HT-29 (cell line): ENCODE measurements at regions not wholly inside any gene's neighbourhood (a gene's known extent, or its start where the extent isn't known, plus 50 kb on each side); places are given as distances from the start of the nearest gene placed in this dataset.
"Not testable (repeated sequence)": the region's sequence is repeated elsewhere in the genome, so short reads cannot be mapped to it uniquely, and the experiment has no call there.

ENCODE experiments used
- DNase-seq: peaks from one replicate; pipeline ENCODE4 v3.0.0-alpha.2; 2015; ENCODE audit warnings: low spot score

DNA sequence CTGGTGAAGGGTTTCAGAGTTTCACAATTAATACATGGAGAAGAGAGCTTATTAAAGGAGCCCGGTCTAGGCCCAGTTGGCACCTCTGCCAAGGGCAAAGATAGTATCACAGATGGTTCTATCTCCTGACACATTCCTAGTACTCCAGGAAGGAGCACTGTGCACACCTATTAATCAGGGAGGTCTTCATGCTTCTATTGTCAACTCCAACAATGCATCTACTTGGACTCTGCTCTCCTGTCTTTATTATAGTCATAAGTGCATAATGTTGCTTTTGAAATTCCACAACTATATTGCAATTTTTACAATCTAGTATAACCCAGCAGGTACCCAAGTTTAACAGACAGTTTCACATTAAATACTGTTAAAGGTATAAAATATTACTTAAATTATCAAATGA, 174.5 kb upstream of the TSC22D1 start:
- no peak for DNase-seq

DNA sequence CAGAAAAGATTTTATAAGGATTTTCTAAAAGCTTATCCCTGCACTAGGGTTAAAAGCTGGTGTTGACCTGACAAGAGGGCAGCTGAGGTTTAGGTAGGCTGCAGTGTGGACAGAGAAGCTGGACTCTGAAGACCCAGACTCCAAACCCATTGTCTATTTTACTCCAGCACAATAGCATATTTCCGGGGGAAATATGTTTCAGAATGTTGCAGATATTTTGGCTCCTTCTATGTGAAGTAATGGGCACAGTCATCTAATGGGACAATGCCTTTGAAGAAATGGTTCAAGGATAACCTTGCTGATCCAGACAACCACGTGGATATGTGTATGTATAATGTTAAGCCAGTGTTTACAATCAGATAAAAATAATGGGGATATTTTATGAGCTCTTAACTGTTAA, 173.8 kb upstream of the TSC22D1 start:
- no peak for DNase-seq

DNA sequence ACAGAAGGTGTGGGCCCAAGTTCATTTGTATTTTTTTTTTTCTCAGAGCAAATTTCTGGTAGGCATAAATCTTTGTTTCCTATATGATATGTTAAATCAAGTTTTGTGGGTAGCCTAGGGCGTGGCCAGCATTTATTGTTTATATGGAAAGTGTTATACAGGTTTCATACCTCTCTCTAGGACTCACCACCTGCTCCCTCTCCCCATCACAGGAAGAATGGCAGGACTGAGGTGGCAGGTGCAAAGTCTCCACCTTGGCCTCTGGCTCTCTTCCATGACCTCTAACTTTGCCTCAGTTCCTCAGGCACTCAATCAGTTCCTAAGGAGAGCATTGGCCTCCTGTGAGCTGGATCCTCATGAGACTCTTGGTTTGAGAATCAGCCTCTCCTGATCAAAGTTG, 172.3 kb upstream of the TSC22D1 start:
- DNase-seq = no peak

DNA sequence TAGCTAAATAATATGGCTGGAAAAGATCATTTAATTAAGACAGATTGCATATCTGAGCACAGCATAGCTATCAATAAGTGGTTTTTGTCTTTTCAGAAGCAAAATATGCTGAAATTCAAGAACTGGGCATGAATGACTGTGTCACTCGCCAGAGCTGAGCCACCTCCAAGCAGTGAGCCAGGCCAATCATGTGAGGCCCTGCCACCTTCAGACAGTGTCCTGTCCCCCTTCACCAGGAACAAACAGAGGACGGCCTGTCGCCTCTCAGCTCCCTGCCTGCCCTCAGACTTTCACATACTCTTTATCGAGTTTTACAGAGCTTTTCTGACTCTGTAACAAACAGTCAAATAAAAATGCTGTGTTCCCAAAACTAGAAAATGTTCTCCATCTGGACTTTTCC, 171.0 kb upstream of the TSC22D1 start:
- no peak for DNase-seq

DNA sequence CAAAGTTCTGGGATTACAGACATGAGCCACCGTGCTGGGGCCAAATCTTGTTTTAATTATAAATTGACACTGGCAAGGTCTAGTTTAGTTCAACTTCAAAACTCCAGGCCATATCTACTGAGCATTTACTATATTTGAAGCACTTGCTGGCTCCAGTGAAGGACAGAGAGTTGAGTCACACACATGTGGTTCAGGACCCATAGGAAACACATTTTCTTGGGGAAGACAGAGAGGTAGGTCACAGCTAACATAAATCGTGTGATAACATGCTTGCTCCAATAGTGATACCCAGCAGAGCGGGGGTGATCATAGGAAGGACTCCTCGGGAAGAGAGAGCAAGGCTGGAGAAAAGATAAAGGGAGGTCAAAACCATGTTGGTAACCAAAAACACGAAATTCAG, 170.6 kb upstream of the TSC22D1 start:
- no peak for DNase-seq

DNA sequence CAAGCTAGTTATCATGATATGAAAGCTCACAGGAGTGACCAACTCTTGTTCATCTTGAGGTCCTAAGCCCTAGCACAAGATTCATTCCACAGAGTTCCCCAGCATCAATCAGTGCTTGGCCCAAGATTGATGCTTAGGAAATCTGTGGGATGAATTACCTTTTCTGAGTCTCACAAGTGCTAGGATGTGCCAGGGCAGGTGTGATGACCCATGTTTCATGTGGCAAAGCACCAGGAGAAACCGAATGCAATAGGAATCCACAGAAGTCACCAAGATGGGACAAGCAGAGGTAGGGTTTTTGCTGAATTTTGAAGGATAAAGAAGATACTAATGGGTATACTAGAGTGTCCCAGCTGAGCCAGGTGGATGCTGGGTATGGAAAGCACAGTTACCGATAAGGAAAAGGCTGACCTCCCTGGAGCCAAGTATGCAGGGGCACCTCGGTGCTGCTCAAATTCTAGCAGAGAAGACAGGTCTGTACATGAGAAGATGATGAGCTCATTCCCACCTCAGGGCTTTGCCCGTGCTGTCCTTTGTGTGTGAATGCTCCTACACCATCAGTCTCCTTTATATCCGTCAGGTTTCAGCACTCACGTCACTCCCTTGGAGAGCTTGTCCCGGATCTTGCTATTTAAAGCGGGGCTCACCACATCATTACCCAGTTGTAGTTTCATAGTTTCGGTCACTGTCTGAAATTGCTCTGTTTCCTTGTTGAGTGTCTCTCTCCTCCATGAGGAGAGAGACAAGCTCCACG, 168.9 kb upstream of the TSC22D1 start:
- no peak for DNase-seq

- no peak for DNase-seq
Observed at GRCh38 chr13:44739539-44739938, 163.4 kb upstream of the TSC22D1 start.

DNA sequence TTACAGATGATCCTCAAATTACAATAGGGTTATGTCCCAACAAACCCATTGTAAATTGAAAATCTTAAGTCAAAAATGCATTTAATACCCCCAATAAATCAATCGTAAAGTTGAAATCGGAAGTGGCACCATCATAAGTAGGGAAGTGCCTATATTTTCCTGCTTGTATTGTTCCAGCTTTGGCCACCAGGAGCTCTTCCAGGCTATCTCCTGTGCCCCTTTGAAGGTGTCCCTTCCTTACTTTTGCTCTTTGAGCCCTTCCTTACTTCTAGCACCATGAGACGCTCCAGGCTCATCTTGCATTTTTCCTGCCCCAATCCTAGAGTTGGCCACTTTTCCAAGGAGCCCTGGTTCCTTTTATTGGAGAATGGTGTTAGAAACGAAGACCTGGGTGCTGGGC, 163.0 kb upstream of the TSC22D1 start:
- DNase-seq = peak; percentile 23

DNA sequence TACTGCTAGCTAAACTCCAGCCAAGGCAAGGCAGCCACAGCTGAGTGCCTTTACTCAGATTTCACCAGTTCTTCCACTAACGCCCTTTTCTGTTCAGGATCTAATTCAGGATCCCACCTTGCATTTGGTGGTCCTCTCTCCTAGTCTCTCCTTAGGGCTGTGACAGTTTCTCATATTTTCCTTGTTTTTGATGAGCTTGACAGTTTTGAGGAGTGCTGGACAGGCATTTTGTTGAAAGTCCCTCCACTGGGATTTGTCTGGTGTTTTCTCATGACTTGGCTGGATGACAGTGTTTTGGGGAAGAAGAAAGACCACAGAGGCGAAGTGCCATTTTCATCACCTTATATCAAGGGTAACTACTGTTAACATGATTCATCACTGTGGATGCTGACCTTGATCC, 162.3 kb upstream of the TSC22D1 start:
- DNase-seq = no peak

DNA sequence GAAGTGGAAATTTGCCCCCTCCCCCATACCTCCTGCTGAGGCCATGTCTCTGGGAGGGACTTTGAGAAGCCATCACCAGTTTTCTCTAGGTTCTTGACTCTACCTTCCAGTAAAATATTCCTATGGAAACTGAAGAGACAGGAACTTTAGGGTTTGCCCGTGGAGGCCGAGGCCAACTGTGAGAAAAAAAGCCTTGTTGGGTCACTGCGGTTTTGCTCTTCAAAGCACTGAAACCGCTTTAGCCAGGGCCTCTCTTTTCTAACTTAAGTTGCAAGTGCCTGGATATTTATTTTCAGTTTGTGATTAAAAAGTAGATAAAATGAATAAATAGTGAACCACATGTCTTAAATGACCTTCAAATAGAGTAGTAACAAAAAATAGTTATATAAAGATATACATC, 159.7 kb upstream of the TSC22D1 start:
- DNase-seq = no peak

GRCh38 chr13:44734201-44734707, 158.1 kb upstream of the TSC22D1 start:
- DNase-seq = no peak

DNA sequence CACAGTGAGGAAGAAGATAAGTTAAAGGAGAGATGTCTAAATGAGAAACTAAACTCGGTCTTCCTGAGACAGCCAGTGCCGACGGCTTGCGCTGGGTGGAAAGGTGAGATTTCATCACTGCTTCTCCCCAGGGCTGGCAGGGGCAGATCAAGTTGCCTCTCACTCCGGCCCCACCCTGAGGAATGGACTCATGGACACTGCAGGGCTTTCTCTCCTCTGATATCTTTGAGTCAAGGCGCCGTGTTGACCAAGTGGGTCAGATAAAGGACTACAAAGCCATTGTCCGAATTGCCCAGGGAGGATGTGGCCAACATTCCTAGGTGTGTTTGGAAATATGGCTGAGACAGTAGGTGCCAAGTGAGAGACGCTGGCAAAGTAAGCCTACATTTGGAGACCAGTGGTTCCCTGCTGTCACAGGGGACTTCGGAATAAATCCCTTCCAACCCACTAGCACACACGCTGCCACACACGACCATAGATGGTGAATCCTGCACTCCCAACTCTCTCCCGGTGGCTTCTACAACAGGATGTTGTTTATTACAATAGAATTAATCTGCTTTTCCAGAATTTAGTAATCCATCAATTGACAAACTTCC, 156.5 kb upstream of the TSC22D1 start:
- no peak for DNase-seq

- no peak for DNase-seq
Observed at GRCh38 chr13:44730851-44731250, 154.7 kb upstream of the TSC22D1 start.

DNA sequence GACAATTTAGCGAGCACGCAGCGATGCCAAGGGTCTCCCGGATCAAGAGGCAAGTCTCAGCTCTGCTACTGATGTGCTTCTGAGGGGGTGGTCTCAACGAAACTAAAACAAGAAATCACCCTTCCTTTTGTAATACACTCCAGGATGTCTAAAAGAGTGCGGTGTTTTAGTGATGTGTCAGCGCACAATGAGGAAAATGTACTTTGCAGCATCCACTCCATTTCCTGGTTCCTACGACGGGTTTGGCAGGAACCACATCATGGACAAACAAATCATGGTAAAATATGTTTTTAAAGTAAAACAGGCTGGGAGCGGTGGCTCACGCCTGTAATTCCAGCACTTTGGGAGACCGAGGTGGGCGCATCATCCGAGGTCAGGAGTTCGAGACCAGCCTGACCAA, 154.0 kb upstream of the TSC22D1 start:
- no peak for DNase-seq

DNA sequence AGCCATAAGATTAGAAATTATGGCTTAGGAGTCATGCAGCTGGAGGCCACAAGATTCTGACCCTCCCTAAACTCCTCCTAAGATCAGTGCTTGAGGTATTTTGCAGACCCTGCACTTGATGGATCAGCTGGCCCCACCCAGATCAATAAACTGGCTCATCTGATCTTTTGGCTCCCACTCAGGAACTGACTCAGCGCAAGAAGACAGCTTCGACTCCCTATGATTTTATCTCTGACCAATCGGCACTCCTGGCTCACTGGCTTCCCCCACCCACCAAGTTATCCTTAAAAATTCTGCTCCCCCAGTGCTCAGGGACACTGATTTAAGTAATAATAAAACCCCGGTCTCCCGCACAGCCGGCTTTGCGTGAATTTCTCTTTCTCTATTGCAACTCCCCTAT, 151.5 kb upstream of the TSC22D1 start:
- DNase-seq = not testable (repeated sequence)

GRCh38 chr13:44726778-44727177, 150.6 kb upstream of the TSC22D1 start:
- DNase-seq = no peak

GRCh38 chr13:44726214-44726613, 150.1 kb upstream of the TSC22D1 start:
- no peak for DNase-seq

GRCh38 chr13:44719857-44720671, 143.9 kb upstream of the TSC22D1 start:
- no peak for DNase-seq

DNA sequence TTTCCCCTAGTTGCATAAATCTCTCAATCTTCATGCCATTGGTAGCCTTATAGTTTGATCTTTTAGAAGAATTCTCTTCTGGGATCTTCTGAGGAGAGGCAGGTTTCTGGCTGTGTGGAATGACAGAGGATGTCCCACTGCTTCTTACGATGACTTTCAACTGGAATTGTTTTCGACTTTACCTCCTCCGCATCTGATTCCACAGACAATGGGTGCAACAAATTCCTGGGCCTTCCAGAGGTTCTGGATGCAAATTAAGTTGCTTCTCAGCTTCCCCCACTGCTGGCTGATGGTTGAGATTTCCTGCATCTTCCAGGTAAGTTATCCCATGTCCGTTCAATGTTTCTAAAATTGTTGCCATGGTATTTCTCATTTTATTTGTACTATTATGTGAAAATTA, 142.3 kb upstream of the TSC22D1 start:
- no peak for DNase-seq

- DNase-seq = no peak
Observed at GRCh38 chr13:44715287-44716230, 139.4 kb upstream of the TSC22D1 start.

DNA sequence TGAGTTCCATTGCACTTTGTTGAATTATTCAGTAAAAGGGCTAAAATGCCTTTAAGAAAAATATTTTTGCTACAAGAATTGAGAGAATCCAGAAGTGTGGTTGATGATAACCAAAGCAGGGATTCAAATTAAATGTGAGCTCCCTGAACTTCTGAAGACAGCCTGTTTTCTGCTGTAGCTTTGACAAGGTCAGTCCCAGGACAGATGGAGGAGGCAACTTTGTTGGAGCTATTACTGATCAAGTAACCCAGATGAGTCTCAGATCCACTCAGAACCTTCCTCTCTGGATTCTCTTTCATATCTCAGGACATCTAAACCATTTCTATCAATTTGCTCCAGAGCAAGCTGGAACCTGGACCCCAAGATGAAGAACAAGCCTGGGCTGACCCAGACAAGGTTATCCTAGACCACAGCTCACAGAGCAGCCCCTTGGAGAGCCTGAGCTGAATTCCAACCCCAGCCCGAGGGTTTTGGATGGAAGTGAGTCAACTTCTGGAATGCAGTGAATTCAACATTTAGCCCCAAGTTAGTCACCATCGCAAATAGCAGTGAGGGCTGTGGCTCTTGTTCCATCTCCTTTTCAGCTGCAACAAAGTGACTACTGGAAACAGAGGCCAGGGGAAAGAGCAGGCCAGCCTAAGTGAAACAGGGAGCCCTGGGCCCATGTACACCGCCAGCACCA, 137.8 kb upstream of the TSC22D1 start:
- DNase-seq = no peak
